Fibroblast of the aortic adventitia (primary cell): ENCODE measurements at regions not wholly inside any gene's neighbourhood (a gene's known extent, or its start where the extent isn't known, plus 50 kb on each side); places are given as distances from the start of the nearest gene placed in this dataset.
A peak's percentile ranks its signal among the peaks of the same experiment; 100 is the strongest.

Source experiments
- DNase-seq: peaks from one replicate; pipeline ENCODE4 v3.0.0-alpha.2; 2010; ENCODE audit warnings: low read depth
- H3K4me3 ChIP-seq: 2 replicates; pipeline ENCODE4 v1.5.1; 2011; ENCODE audit warnings: low read depth, mild to moderate bottlenecking, control low read depth, low read length, moderate library complexity
- CTCF ChIP-seq: IDR thresholded peaks from 2 replicates; pipeline ENCODE4 v1.5.1; 2011; ENCODE audit warnings: mild to moderate bottlenecking, low read length, control low read depth, inconsistent platforms; ENCODE audit not compliant: insufficient read depth

- H3K4me3 ChIP-seq = no peak overlapping the region
- no peak for DNase-seq
- peak; percentile 13 for TF ChIP-seq CTCF
Observed at GRCh38 chr4:77432717-77433417, 172.8 kb upstream of the CXCL13 start.

GRCh38 chr4:77433418-77433733 lies 172.2 kb upstream of the CXCL13 start:
- no peak overlapping the region for H3K4me3 ChIP-seq
- TF ChIP-seq CTCF = peak; percentile 51
- peak; percentile 58 for DNase-seq

- peak; percentile 60 for DNase-seq
- TF ChIP-seq CTCF = no peak
Observed at GRCh38 chr4:77434299-77435092, 171.1 kb upstream of the CXCL13 start.

GRCh38 chr4:77437079-77437478 lies 168.5 kb upstream of the CXCL13 start:
- no peak overlapping the region for H3K4me3 ChIP-seq
- DNase-seq = no peak
- no peak for TF ChIP-seq CTCF

More at GRCh38 chr4:77434299-77435092, 171.1 kb upstream of the CXCL13 start:
- H3K4me3 ChIP-seq = no peak overlapping the region

- TF ChIP-seq CTCF = no peak
- H3K4me3 ChIP-seq = no peak overlapping the region
- no peak for DNase-seq
Observed at GRCh38 chr4:77438549-77438948, 167.1 kb upstream of the CXCL13 start.

- DNase-seq = peak; percentile 97
- no peak for TF ChIP-seq CTCF
- H3K4me3 ChIP-seq = no peak overlapping the region
Observed at GRCh38 chr4:77443941-77444340, 161.7 kb upstream of the CXCL13 start.

- DNase-seq = no peak
- TF ChIP-seq CTCF = no peak
- H3K4me3 ChIP-seq = no peak overlapping the region
Observed at GRCh38 chr4:77445823-77446222, 159.8 kb upstream of the CXCL13 start.
